Panc1 (cell line): ENCODE measurements at regions not wholly inside any gene's neighbourhood (a gene's known extent, or its start where the extent isn't known, plus 50 kb on each side); places are given as distances from the start of the nearest gene placed in this dataset.

Source experiments
- ATAC-seq: fragments of 200-7000 bp; cut with Tn5 transposase; 2 replicates; pipeline ENCODE4 v1.9.1; 2020; ENCODE audit warnings: mild to moderate bottlenecking, moderate library complexity
- BruUV-seq: library from RNA; stranded (reverse); fragments of 400-500 nt; replicated peaks from 2 replicates; lab custom pipeline; 2021; lab: Mats Ljungman, UMichigan
- CTCF ChIA-PET: fragments of 300-600 bp; sonication (Branson Sonifier 250); formaldehyde crosslinking; loops from one replicate; lab custom pipeline; 2022; ENCODE audit warnings: antibody characterized with exemption; lab: Charles Lee
- POLR2A ChIA-PET: fragments of 300-600 bp; sonication (Branson Sonifier 250); formaldehyde crosslinking; loops from one replicate; lab custom pipeline; 2022; ENCODE audit warnings: antibody characterized with exemption; lab: Charles Lee
- DNase-seq: peaks from one replicate; pipeline ENCODE4 v3.0.0-alpha.2; 2010; ENCODE audit warnings: low read depth, low spot score
- H3K27ac ChIP-seq: 2 replicates; pipeline ENCODE4 v1.5.1; 2011; ENCODE audit warnings: mild to moderate bottlenecking, low read length, inconsistent platforms
- H3K27me3 ChIP-seq: fragments of 200-500 bp; sonication (Bioruptor generic); 2 replicates; pipeline ENCODE4 v1.6.0; 2014; ENCODE audit warnings: low read length, inconsistent platforms; ENCODE audit not compliant: control insufficient read depth, insufficient read depth
- H3K36me3 ChIP-seq: fragments of 200-500 bp; sonication (Bioruptor generic); 2 replicates; pipeline ENCODE4 v1.5.1; 2014; ENCODE audit warnings: inconsistent platforms, mild to moderate bottlenecking, low read length, moderate library complexity; ENCODE audit not compliant: control insufficient read depth, insufficient read depth
- H3K4me1 ChIP-seq: 2 replicates; pipeline ENCODE4 v1.5.1; 2011; ENCODE audit warnings: inconsistent platforms, mild to moderate bottlenecking, low read length, moderate library complexity; ENCODE audit not compliant: control insufficient read depth, insufficient read depth
- H3K4me3 ChIP-seq, 2 experiments: 2 replicates each; pipeline ENCODE4 v1.5.1; 2011 to 2012; ENCODE audit warnings: low read depth in 2 of 2, low read length in 2 of 2, mild to moderate bottlenecking in 2 of 2, inconsistent platforms in 1 of 2, moderate library complexity in 1 of 2
- H3K9me3 ChIP-seq: fragments of 200-500 bp; sonication (Bioruptor generic); 2 replicates; pipeline ENCODE4 v1.5.1; 2014; ENCODE audit warnings: low read depth, mild to moderate bottlenecking, inconsistent platforms, low read length, moderate library complexity; ENCODE audit not compliant: control insufficient read depth, insufficient read depth
- POLR2AphosphoS5 ChIP-seq: IDR thresholded peaks from 2 replicates; pipeline ENCODE4 v1.6.1; 2012; ENCODE audit warnings: mild to moderate bottlenecking, low read depth, low read length, moderate library complexity
- SIN3A ChIP-seq: IDR thresholded peaks from 2 replicates; pipeline ENCODE4 v1.6.1; 2012; ENCODE audit warnings: low read depth, mild to moderate bottlenecking, low read length, moderate library complexity, borderline replicate concordance; ENCODE audit not compliant: insufficient read depth
- TCF7L2 ChIP-seq: IDR thresholded peaks from 2 replicates; pipeline ENCODE4 v1.6.1; 2011; ENCODE audit warnings: mild to moderate bottlenecking, low read depth, low read length, inconsistent platforms
- in situ Hi-C: cut with HindIII; loops from 2 replicates; pipeline ENCODE4 v1.10.0; 2016; ENCODE audit warnings: low sequenced_read_pairs, low pct_unique_long_range_greater_than_20kb
- intact Hi-C: fragments of 100-400 bp; cut with micrococcal nuclease; formaldehyde crosslinking; loops from one replicate; pipeline ENCODE4 v1.10.0; 2022; ENCODE audit not compliant: unreplicated experiment
- TF ChIP-seq, protein P1 (sequence below): fragments of 450-650 bp; IDR thresholded peaks from 2 replicates; pipeline ENCODE4 v1.5.1; 2017; ENCODE audit warnings: mild to moderate bottlenecking
- TF ChIP-seq, protein P2 (sequence below), 2 experiments: IDR thresholded peaks; 2 replicates each; pipeline ENCODE4 v1.6.1; 2011 to 2012; ENCODE audit warnings: low read depth in 2 of 2, control low read depth in 1 of 2, low read length in 1 of 2, mild to moderate bottlenecking in 1 of 2, moderate library complexity in 1 of 2; ENCODE audit not compliant: insufficient read depth in 1 of 2

DNA sequence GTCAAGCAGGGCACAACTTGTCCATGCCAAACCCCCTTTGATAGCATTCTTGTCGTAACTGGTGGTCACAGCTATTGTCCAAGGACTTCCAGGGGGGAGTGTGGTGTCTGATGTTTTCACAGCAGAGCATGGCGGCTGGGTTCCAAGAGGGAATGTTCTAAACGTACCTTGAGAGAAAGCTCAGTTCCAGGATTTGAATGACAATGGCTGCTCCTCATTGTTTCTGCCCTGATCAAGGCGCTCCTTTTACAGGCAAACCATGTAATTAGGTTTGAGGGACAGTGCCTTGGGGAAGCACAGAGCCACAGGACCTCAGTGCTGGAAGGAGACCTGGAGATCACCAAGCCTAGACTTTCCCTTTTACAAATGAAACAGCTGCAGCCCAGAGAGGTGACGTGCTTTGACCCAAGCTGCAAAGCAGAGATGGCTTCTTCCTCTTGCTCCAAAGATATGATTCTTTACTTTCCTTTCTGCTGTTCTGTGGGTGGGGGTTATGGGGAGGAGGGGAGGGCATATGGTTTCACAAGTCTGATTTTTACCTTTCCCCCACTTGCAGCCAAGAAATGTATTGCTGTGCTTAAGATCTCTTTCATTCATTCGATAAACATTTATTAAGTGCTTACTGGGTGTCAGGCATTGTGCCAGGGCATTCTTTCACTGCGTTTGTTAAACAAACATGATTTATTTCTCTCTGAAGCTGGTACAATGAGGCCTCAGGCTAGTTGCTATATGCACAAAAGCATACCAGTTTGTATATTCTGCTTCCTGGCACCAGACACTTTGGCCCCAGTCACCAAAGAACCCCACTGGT, 172.8 kb downstream of the KTN1 start:
- DNase-seq, result no peak
- Histone ChIP-seq H3K27me3 (no peaks in the 10 kb centered on the region), H3K36me3 (no peaks in the 10 kb centered on the region), H3K9me3 (no peaks in the 10 kb centered on the region), H3K4me1 (peaks cover 14% of the 10 kb centered on the region), H3K4me3 (no peak overlapping the region), H3K27ac (peak overlapping the region; percentile 57; the same call in 1 of the 2 replicates)
- no TSS peak for BruUV-seq
- POLR2A ChIA-PET, result no interaction called here
- in situ Hi-C loops, result no loop called here
- TF ChIP-seq SIN3A (no peak), TCF7L2 (peak; percentile 79)
- peak; percentile 75 for ATAC-seq
- CTCF ChIA-PET, result interaction anchor here (0.8 kb wide), 1 partner anchor 12 kb away, joined by 3 read pairs; no protein-coding TSS in a partner anchor
- intact Hi-C loops, result no loop called here

DNA sequence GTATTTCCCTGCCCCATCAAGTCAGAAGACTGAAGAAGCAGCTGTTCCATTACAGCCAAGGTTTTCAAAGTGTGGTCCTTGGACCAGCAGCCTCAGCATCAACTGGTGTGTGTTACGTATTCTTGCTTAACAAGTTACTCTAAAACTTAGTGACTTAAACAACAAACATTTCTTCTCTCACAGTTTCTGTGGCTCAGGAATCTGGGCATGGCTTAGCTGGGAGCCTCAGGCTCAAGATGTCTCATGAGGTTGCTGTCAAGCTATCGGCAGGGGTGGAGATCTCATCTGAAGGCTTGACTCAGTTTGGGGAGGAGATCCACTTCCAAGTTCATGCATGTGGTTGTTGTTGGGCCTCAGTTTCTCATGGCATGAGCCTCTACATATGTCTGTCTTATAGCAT, 174.5 kb downstream of the KTN1 start:
- ATAC-seq, result no peak
- H3K27ac ChIP-seq, result no peak overlapping the region; the same call in 1 of the 2 replicates
- CTCF ChIA-PET, result no interaction called here
- TF ChIP-seq POLR2AphosphoS5 (no peak), SIN3A (no peak), TCF7L2 (no peak)
- TF ChIP-seq, protein P1, sequence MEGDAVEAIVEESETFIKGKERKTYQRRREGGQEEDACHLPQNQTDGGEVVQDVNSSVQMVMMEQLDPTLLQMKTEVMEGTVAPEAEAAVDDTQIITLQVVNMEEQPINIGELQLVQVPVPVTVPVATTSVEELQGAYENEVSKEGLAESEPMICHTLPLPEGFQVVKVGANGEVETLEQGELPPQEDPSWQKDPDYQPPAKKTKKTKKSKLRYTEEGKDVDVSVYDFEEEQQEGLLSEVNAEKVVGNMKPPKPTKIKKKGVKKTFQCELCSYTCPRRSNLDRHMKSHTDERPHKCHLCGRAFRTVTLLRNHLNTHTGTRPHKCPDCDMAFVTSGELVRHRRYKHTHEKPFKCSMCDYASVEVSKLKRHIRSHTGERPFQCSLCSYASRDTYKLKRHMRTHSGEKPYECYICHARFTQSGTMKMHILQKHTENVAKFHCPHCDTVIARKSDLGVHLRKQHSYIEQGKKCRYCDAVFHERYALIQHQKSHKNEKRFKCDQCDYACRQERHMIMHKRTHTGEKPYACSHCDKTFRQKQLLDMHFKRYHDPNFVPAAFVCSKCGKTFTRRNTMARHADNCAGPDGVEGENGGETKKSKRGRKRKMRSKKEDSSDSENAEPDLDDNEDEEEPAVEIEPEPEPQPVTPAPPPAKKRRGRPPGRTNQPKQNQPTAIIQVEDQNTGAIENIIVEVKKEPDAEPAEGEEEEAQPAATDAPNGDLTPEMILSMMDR, result no peak
- TF ChIP-seq, protein P2, sequence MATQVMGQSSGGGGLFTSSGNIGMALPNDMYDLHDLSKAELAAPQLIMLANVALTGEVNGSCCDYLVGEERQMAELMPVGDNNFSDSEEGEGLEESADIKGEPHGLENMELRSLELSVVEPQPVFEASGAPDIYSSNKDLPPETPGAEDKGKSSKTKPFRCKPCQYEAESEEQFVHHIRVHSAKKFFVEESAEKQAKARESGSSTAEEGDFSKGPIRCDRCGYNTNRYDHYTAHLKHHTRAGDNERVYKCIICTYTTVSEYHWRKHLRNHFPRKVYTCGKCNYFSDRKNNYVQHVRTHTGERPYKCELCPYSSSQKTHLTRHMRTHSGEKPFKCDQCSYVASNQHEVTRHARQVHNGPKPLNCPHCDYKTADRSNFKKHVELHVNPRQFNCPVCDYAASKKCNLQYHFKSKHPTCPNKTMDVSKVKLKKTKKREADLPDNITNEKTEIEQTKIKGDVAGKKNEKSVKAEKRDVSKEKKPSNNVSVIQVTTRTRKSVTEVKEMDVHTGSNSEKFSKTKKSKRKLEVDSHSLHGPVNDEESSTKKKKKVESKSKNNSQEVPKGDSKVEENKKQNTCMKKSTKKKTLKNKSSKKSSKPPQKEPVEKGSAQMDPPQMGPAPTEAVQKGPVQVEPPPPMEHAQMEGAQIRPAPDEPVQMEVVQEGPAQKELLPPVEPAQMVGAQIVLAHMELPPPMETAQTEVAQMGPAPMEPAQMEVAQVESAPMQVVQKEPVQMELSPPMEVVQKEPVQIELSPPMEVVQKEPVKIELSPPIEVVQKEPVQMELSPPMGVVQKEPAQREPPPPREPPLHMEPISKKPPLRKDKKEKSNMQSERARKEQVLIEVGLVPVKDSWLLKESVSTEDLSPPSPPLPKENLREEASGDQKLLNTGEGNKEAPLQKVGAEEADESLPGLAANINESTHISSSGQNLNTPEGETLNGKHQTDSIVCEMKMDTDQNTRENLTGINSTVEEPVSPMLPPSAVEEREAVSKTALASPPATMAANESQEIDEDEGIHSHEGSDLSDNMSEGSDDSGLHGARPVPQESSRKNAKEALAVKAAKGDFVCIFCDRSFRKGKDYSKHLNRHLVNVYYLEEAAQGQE (IDR thresholded peaks at IDR 0.05; ENCODE audit: insufficient read depth in 1 of 2, low read depth in 2 of 2, low read length in 1 of 2), result no peak
- H3K9me3 ChIP-seq, result no peaks in the 10 kb centered on the region
- no peaks in the 10 kb centered on the region for H3K36me3 ChIP-seq
- H3K27me3 ChIP-seq, result no peaks in the 10 kb centered on the region
- POLR2A ChIA-PET, result no interaction called here
- BruUV-seq, result no TSS peak
- in situ Hi-C loops (no loop called here), intact Hi-C loops (no loop called here)
- DNase-seq, result no peak
- peaks cover 12% of the 10 kb centered on the region for H3K4me1 ChIP-seq
- H3K4me3 ChIP-seq, result no peak overlapping the region

DNA sequence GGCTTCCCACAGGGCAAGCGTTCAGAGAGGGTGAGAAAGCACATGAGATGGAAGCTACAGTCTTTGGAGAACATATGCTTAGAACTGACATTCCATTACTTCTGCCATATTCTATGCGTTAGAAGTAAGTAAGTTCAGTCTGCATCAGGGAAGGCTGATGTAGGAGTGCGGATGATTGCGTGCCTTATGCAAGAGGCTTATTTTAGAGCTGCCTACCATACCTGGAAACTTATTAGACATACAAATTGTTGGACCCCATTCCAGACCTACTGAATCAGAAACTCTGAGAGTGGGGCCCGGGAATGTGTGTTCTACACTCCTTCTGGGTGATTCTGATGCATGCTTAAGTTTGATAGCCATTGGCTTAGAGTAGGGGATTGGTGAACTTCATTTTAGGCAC, 174.9 kb downstream of the KTN1 start:
- POLR2A ChIA-PET, result no interaction called here
- H3K36me3 ChIP-seq, result no peaks in the 10 kb centered on the region
- peaks cover 10% of the 10 kb centered on the region for H3K4me1 ChIP-seq
- ATAC-seq (no peak), DNase-seq (no peak)
- BruUV-seq, result no TSS peak
- in situ Hi-C loops, result no loop called here
- no peak overlapping the region for H3K4me3 ChIP-seq
- TF ChIP-seq TCF7L2 (no peak), POLR2AphosphoS5 (no peak), SIN3A (no peak)
- TF ChIP-seq, protein P1, result no peak
- TF ChIP-seq, protein P2 (IDR thresholded peaks at IDR 0.05; ENCODE audit: insufficient read depth in 1 of 2, low read depth in 2 of 2, low read length in 1 of 2), result no peak
- CTCF ChIA-PET, result no interaction called here
- intact Hi-C loops, result no loop called here
- H3K9me3 ChIP-seq, result no peaks in the 10 kb centered on the region
- no peaks in the 10 kb centered on the region for H3K27me3 ChIP-seq
- no peak overlapping the region for H3K27ac ChIP-seq
